ENCODE measurements at regions not wholly inside any gene's neighbourhood (a gene's known extent, or its start where the extent isn't known, plus 50 kb on each side); places are given as distances from the start of the nearest gene placed in this dataset.
"Not testable (repeated sequence)": the region's sequence is repeated elsewhere in the genome, so short reads cannot be mapped to it uniquely, and the experiment has no call there.

GRCh38 chr2:123791207-123791606 lies 233.9 kb upstream of the CNTNAP5 start:
- H3K4me1 Mint-ChIP-seq, result no peaks in the 10 kb centered on the region
- ATAC-seq (ENCODE audit: low read depth) (no peak), DNase-seq (no peak)
- H3K4me3 Mint-ChIP-seq, result no peak overlapping the region
- no peaks in the 10 kb centered on the region for H3K27me3 Mint-ChIP-seq
- H3K9me3 Mint-ChIP-seq, result peaks cover 5% of the 10 kb centered on the region
- H3K27ac Mint-ChIP-seq, result no peak overlapping the region
- POLR2A ChIA-PET, result no interaction called here
- no peaks in the 10 kb centered on the region for H3K36me3 Mint-ChIP-seq

- DNase-seq (no peak), ATAC-seq (ENCODE audit: low read depth) (no peak)
- no peaks in the 10 kb centered on the region for H3K27me3 Mint-ChIP-seq
- H3K27ac Mint-ChIP-seq, result no peak overlapping the region
- H3K4me3 Mint-ChIP-seq, result no peak overlapping the region
- peaks cover 5% of the 10 kb centered on the region for H3K9me3 Mint-ChIP-seq
- POLR2A ChIA-PET, result no interaction called here
- no peaks in the 10 kb centered on the region for H3K4me1 Mint-ChIP-seq
- H3K36me3 Mint-ChIP-seq, result no peaks in the 10 kb centered on the region
These were observed 233.4 kb upstream of the CNTNAP5 start for GRCh38 chr2:123791684-123792083.

- H3K4me1 Mint-ChIP-seq; POLR2A ChIA-PET; H3K27ac Mint-ChIP-seq; ATAC-seq (ENCODE audit: low read depth); H3K27me3 Mint-ChIP-seq; H3K36me3 Mint-ChIP-seq; H3K4me3 Mint-ChIP-seq; DNase-seq: not testable (repeated sequence)
- peaks cover 15% of the 10 kb centered on the region for H3K9me3 Mint-ChIP-seq
These were observed 221.0 kb upstream of the CNTNAP5 start for GRCh38 chr2:123804126-123804525.

- ATAC-seq (ENCODE audit: low read depth); H3K27me3 Mint-ChIP-seq; H3K36me3 Mint-ChIP-seq; DNase-seq; POLR2A ChIA-PET; H3K4me1 Mint-ChIP-seq; H3K27ac Mint-ChIP-seq; H3K4me3 Mint-ChIP-seq: not testable (repeated sequence)
- H3K9me3 Mint-ChIP-seq, result peaks cover 24% of the 10 kb centered on the region
These were observed 219.3 kb upstream of the CNTNAP5 start for GRCh38 chr2:123805746-123806145.

- Mint-ChIP-seq H3K4me3 (no peak overlapping the region), H3K27me3 (no peaks in the 10 kb centered on the region), H3K4me1 (no peaks in the 10 kb centered on the region), H3K27ac (no peak overlapping the region), H3K36me3 (no peaks in the 10 kb centered on the region), H3K9me3 (peaks cover 21% of the 10 kb centered on the region)
- no peak for DNase-seq
- POLR2A ChIA-PET, result no interaction called here
- ATAC-seq (ENCODE audit: low read depth), result no peak
These were observed 216.8 kb upstream of the CNTNAP5 start for GRCh38 chr2:123808243-123808642.

- no peak for ATAC-seq (ENCODE audit: low read depth)
- H3K4me3 Mint-ChIP-seq, result no peak overlapping the region
- H3K27me3 Mint-ChIP-seq, result no peaks in the 10 kb centered on the region
- H3K27ac Mint-ChIP-seq, result no peak overlapping the region
- POLR2A ChIA-PET, result no interaction called here
- no peak for DNase-seq
- H3K9me3 Mint-ChIP-seq, result peaks cover 19% of the 10 kb centered on the region
- H3K36me3 Mint-ChIP-seq, result no peaks in the 10 kb centered on the region
- no peaks in the 10 kb centered on the region for H3K4me1 Mint-ChIP-seq
These were observed 213.2 kb upstream of the CNTNAP5 start for GRCh38 chr2:123811846-123812245.

- Mint-ChIP-seq H3K4me1 (no peaks in the 10 kb centered on the region), H3K27ac (no peak overlapping the region), H3K36me3 (no peaks in the 10 kb centered on the region), H3K4me3 (no peak overlapping the region), H3K27me3 (no peaks in the 10 kb centered on the region), H3K9me3 (peaks cover 4% of the 10 kb centered on the region)
- DNase-seq (no peak), ATAC-seq (ENCODE audit: low read depth) (no peak)
- POLR2A ChIA-PET, result no interaction called here
These were observed 208.9 kb upstream of the CNTNAP5 start for GRCh38 chr2:123816203-123816602.

GRCh38 chr2:123816928-123817327 lies 208.2 kb upstream of the CNTNAP5 start:
- H3K4me3 Mint-ChIP-seq, result no peak overlapping the region
- H3K27ac Mint-ChIP-seq, result no peak overlapping the region
- POLR2A ChIA-PET, result no interaction called here
- no peaks in the 10 kb centered on the region for H3K4me1 Mint-ChIP-seq
- H3K27me3 Mint-ChIP-seq, result no peaks in the 10 kb centered on the region
- peaks cover 3% of the 10 kb centered on the region for H3K9me3 Mint-ChIP-seq
- DNase-seq (no peak), ATAC-seq (ENCODE audit: low read depth) (no peak)
- no peaks in the 10 kb centered on the region for H3K36me3 Mint-ChIP-seq

GRCh38 chr2:123826729-123827271 lies 198.3 kb upstream of the CNTNAP5 start:
- Mint-ChIP-seq H3K4me1 (no peaks in the 10 kb centered on the region), H3K27ac (no peak overlapping the region), H3K4me3 (no peak overlapping the region), H3K36me3 (no peaks in the 10 kb centered on the region), H3K9me3 (no peaks in the 10 kb centered on the region), H3K27me3 (no peaks in the 10 kb centered on the region)
- POLR2A ChIA-PET, result no interaction called here
- ATAC-seq (ENCODE audit: low read depth) (no peak), DNase-seq (no peak)

- Mint-ChIP-seq H3K27ac (no peak overlapping the region), H3K9me3 (peaks cover 1% of the 10 kb centered on the region), H3K4me3 (no peak overlapping the region), H3K27me3 (no peaks in the 10 kb centered on the region), H3K36me3 (no peaks in the 10 kb centered on the region), H3K4me1 (no peaks in the 10 kb centered on the region)
- ATAC-seq (ENCODE audit: low read depth) (no peak), DNase-seq (no peak)
- POLR2A ChIA-PET, result no interaction called here
These were observed 185.8 kb upstream of the CNTNAP5 start for GRCh38 chr2:123839326-123839725.

- Mint-ChIP-seq H3K27me3 (no peaks in the 10 kb centered on the region), H3K4me1 (no peaks in the 10 kb centered on the region), H3K27ac (no peak overlapping the region), H3K36me3 (no peaks in the 10 kb centered on the region), H3K9me3 (peaks cover 1% of the 10 kb centered on the region), H3K4me3 (no peak overlapping the region)
- ATAC-seq (ENCODE audit: low read depth) (no peak), DNase-seq (no peak)
- POLR2A ChIA-PET, result no interaction called here
These were observed 185.1 kb upstream of the CNTNAP5 start for GRCh38 chr2:123840016-123840415.

GRCh38 chr2:123840574-123840973 lies 184.5 kb upstream of the CNTNAP5 start:
- POLR2A ChIA-PET, result no interaction called here
- no peak for DNase-seq
- no peaks in the 10 kb centered on the region for H3K36me3 Mint-ChIP-seq
- H3K27ac Mint-ChIP-seq, result no peak overlapping the region
- H3K4me3 Mint-ChIP-seq, result no peak overlapping the region
- no peaks in the 10 kb centered on the region for H3K27me3 Mint-ChIP-seq
- peaks cover 1% of the 10 kb centered on the region for H3K9me3 Mint-ChIP-seq
- H3K4me1 Mint-ChIP-seq, result no peaks in the 10 kb centered on the region
- no peak for ATAC-seq (ENCODE audit: low read depth)

GRCh38 chr2:123851281-123851680 lies 173.8 kb upstream of the CNTNAP5 start:
- Mint-ChIP-seq H3K4me3 (no peak overlapping the region), H3K9me3 (peaks cover under 1% of the 10 kb centered on the region), H3K4me1 (no peaks in the 10 kb centered on the region), H3K27ac (no peak overlapping the region), H3K27me3 (no peaks in the 10 kb centered on the region), H3K36me3 (no peaks in the 10 kb centered on the region)
- ATAC-seq (ENCODE audit: low read depth), result no peak
- DNase-seq, result no peak
- POLR2A ChIA-PET, result no interaction called here

GRCh38 chr2:123853161-123853560 lies 171.9 kb upstream of the CNTNAP5 start:
- Mint-ChIP-seq H3K9me3 (peaks cover 4% of the 10 kb centered on the region), H3K27ac (no peak overlapping the region), H3K4me3 (no peak overlapping the region), H3K36me3 (no peaks in the 10 kb centered on the region), H3K27me3 (no peaks in the 10 kb centered on the region), H3K4me1 (no peaks in the 10 kb centered on the region)
- POLR2A ChIA-PET, result no interaction called here
- ATAC-seq (ENCODE audit: low read depth) (no peak), DNase-seq (no peak)

- H3K9me3 Mint-ChIP-seq, result peaks cover 12% of the 10 kb centered on the region
- H3K4me1 Mint-ChIP-seq; ATAC-seq (ENCODE audit: low read depth); POLR2A ChIA-PET; H3K4me3 Mint-ChIP-seq; H3K27me3 Mint-ChIP-seq; DNase-seq; H3K36me3 Mint-ChIP-seq; H3K27ac Mint-ChIP-seq: not testable (repeated sequence)
These were observed 166.1 kb upstream of the CNTNAP5 start for GRCh38 chr2:123859031-123859430.
